CD4-positive, alpha-beta T cell (primary cell): ENCODE measurements at regions not wholly inside any gene's neighbourhood (a gene's known extent, or its start where the extent isn't known, plus 50 kb on each side); places are given as distances from the start of the nearest gene placed in this dataset.

ENCODE experiments used
- ATAC-seq: fragments of 200-7000 bp; cut with Tn5 transposase; one replicate; pipeline ENCODE4 v1.10.0; 2022; ENCODE audit warnings: mild to moderate bottlenecking; ENCODE audit not compliant: poor library complexity
- CTCF ChIA-PET: fragments of 350-600 bp; sonication (Branson Sonifier 250); formaldehyde crosslinking; loops from one replicate; lab custom pipeline; 2021; ENCODE audit warnings: antibody characterized with exemption, inconsistent platforms; lab: Charles Lee
- POLR2A ChIA-PET: fragments of 350-600 bp; sonication (Branson Sonifier 250); formaldehyde crosslinking; loops from one replicate; lab custom pipeline; 2021; ENCODE audit warnings: antibody characterized with exemption, inconsistent platforms; lab: Charles Lee
- DNase-seq, 14 experiments: peaks; one replicate each; pipeline ENCODE4 v3.0.0-alpha.2; 2013 to 2020; ENCODE audit warnings: mixed read lengths in 2 of 14
- H3K27ac ChIP-seq, 2 donors: one replicate each; pipeline versions ENCODE4 v1.5.1 to v1.7.0; 2013; ENCODE audit warnings: low read length in 2 of 2, low read depth in 1 of 2, mild to moderate bottlenecking in 1 of 2
- H3K27me3 ChIP-seq, 2 experiments: 1 replicate in 1 of 2; 2 replicates in 1 of 2; pipeline versions ENCODE4 v1.6.1 to v1.7.0; 2013; ENCODE audit warnings: low read length in 2 of 2, control low read depth in 1 of 2, mild to moderate bottlenecking in 1 of 2, moderate library complexity in 1 of 2; ENCODE audit not compliant: insufficient read depth in 2 of 2, control insufficient read depth in 1 of 2
- H3K36me3 ChIP-seq: one replicate; pipeline ENCODE4 v1.6.1; 2013; ENCODE audit warnings: low read length, control low read depth; ENCODE audit not compliant: insufficient read depth
- H3K4me1 ChIP-seq: one replicate; pipeline ENCODE4 v1.6.1; 2013; ENCODE audit warnings: low read length, control low read depth; ENCODE audit not compliant: insufficient read depth
- H3K4me3 ChIP-seq: one replicate; pipeline ENCODE4 v1.5.1; 2013; ENCODE audit warnings: mild to moderate bottlenecking, low read length, moderate library complexity
- H3K9me3 ChIP-seq, 2 experiments: 1 replicate in 1 of 2; 2 replicates in 1 of 2; pipeline versions ENCODE4 v1.6.1 to v1.7.0; 2013; ENCODE audit warnings: low read length in 2 of 2, mild to moderate bottlenecking in 2 of 2, control low read depth in 1 of 2, moderate library complexity in 1 of 2; ENCODE audit not compliant: control insufficient read depth in 1 of 2, insufficient read depth in 1 of 2
- H3K27ac Mint-ChIP-seq: one replicate; pipeline ENCODE4 v1.8.0; 2020; ENCODE audit warnings: mixed read lengths
- H3K27me3 Mint-ChIP-seq: one replicate; pipeline ENCODE4 v1.8.0; 2021; ENCODE audit warnings: mixed read lengths
- H3K36me3 Mint-ChIP-seq: one replicate; pipeline ENCODE4 v1.8.0; 2021; ENCODE audit warnings: low read depth, mixed read lengths
- H3K4me1 Mint-ChIP-seq: one replicate; pipeline ENCODE4 v1.8.0; 2021; ENCODE audit warnings: low read depth, mixed read lengths
- H3K4me3 Mint-ChIP-seq: one replicate; pipeline ENCODE4 v1.8.0; 2020; ENCODE audit warnings: mild to moderate bottlenecking, mixed read lengths
- H3K9me3 Mint-ChIP-seq: one replicate; pipeline ENCODE4 v1.8.0; 2020; ENCODE audit warnings: mixed read lengths
- intact Hi-C, 2 experiments: fragments of 100-400 bp; cut with DNase I in 1 of 2; cut with micrococcal nuclease in 1 of 2; formaldehyde crosslinking; loops; one replicate each; pipeline versions ENCODE4 v1.15.1 to v1.9.0; 2023 to 2025; cut with DNase I, micrococcal nuclease
- TF ChIP-seq, protein P1 (sequence below): fragments of 200-600 bp; IDR thresholded peaks from one replicate; pipeline ENCODE4 v1.8.0; 2022; ENCODE audit warnings: antibody characterized with exemption, mild to moderate bottlenecking

GRCh38 chr6:166076625-166077024 lies 91.0 kb downstream of the TBXT start:
- intact Hi-C loops, result no loop called here
- H3K4me3 Mint-ChIP-seq, result no peak overlapping the region
- no peaks in the 10 kb centered on the region for H3K9me3 Mint-ChIP-seq
- TF ChIP-seq, protein P1, sequence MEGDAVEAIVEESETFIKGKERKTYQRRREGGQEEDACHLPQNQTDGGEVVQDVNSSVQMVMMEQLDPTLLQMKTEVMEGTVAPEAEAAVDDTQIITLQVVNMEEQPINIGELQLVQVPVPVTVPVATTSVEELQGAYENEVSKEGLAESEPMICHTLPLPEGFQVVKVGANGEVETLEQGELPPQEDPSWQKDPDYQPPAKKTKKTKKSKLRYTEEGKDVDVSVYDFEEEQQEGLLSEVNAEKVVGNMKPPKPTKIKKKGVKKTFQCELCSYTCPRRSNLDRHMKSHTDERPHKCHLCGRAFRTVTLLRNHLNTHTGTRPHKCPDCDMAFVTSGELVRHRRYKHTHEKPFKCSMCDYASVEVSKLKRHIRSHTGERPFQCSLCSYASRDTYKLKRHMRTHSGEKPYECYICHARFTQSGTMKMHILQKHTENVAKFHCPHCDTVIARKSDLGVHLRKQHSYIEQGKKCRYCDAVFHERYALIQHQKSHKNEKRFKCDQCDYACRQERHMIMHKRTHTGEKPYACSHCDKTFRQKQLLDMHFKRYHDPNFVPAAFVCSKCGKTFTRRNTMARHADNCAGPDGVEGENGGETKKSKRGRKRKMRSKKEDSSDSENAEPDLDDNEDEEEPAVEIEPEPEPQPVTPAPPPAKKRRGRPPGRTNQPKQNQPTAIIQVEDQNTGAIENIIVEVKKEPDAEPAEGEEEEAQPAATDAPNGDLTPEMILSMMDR, result no peak
- no peak overlapping the region for H3K27ac Mint-ChIP-seq
- no peaks in the 10 kb centered on the region for H3K4me1 ChIP-seq
- CTCF ChIA-PET, result no interaction called here
- no peak for ATAC-seq
- no peaks in the 10 kb centered on the region for H3K4me1 Mint-ChIP-seq
- peaks cover 0 to 16% of the 10 kb centered on the region in 2 experiments for H3K9me3 ChIP-seq
- H3K36me3 ChIP-seq, result no peaks in the 10 kb centered on the region
- POLR2A ChIA-PET, result no interaction called here
- no peak for DNase-seq
- H3K27me3 ChIP-seq, result no peaks in the 10 kb centered on the region
- no peaks in the 10 kb centered on the region for H3K36me3 Mint-ChIP-seq
- no peak overlapping the region for H3K4me3 ChIP-seq
- no peak overlapping the region for H3K27ac ChIP-seq
- H3K27me3 Mint-ChIP-seq, result peaks cover 5% of the 10 kb centered on the region

DNA sequence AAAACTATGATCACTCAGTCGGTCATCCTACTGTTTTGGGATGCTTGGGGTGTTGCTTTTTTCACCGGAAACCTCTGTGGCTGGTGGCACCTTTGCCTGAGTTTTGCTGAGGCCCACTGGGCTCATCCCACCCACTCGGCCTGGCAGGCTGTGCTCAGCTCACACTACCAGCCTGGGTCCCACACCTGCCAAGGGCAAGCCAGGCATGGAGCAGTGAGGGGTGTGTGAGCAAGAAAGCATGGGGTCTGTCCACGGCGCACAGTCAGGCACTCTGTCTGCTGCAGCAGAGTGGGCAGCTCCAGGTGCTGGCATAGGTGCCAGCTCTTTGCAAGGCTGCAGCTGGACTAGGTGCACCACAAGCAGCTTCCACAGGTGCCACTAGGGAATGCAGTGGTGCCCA lies 91.7 kb downstream of the TBXT start:
- DNase-seq (no peak), ATAC-seq (no peak)
- Histone ChIP-seq H3K9me3 (peaks cover 0 to 16% of the 10 kb centered on the region in 2 experiments), H3K4me1 (no peaks in the 10 kb centered on the region), H3K4me3 (no peak overlapping the region), H3K27me3 (no peaks in the 10 kb centered on the region), H3K36me3 (no peaks in the 10 kb centered on the region), H3K27ac (no peak overlapping the region)
- Mint-ChIP-seq H3K36me3 (no peaks in the 10 kb centered on the region), H3K4me1 (no peaks in the 10 kb centered on the region), H3K27me3 (peaks cover 5% of the 10 kb centered on the region), H3K4me3 (no peak overlapping the region), H3K27ac (no peak overlapping the region), H3K9me3 (no peaks in the 10 kb centered on the region)
- CTCF ChIA-PET, result no interaction called here
- POLR2A ChIA-PET, result no interaction called here
- TF ChIP-seq, protein P1, result no peak
- intact Hi-C loops, result no loop called here

DNA sequence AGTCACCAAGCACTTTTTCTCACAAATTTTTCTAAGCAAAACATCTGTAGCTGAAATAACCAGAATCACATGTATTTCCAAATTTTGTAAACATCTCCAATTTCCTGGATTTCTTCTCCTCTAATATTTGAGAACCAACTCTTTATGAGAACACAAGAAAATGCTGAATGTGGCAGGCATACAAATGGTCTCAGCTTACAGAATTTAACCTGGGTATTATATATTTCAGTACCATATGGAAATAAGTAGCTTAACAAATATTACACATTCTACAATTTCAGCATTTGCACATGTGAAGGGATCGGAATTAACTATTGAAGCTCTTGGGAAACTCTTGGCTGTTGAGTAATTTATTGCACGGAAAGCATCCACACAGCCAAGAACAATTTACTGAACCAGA lies 92.5 kb downstream of the TBXT start:
- H3K27ac Mint-ChIP-seq, result no peak overlapping the region
- H3K4me3 Mint-ChIP-seq, result no peak overlapping the region
- ATAC-seq (no peak), DNase-seq (no peak)
- intact Hi-C loops, result no loop called here
- no peaks in the 10 kb centered on the region for H3K4me1 Mint-ChIP-seq
- Histone ChIP-seq H3K4me1 (no peaks in the 10 kb centered on the region), H3K27me3 (no peaks in the 10 kb centered on the region), H3K9me3 (peaks cover 0 to 16% of the 10 kb centered on the region in 2 experiments), H3K4me3 (no peak overlapping the region), H3K27ac (no peak overlapping the region), H3K36me3 (no peaks in the 10 kb centered on the region)
- TF ChIP-seq, protein P1, result no peak
- no peaks in the 10 kb centered on the region for H3K9me3 Mint-ChIP-seq
- ChIA-PET CTCF (no interaction called here), POLR2A (no interaction called here)
- no peaks in the 10 kb centered on the region for H3K36me3 Mint-ChIP-seq
- peaks cover 5% of the 10 kb centered on the region for H3K27me3 Mint-ChIP-seq
